VCaP (cell line): ENCODE measurements at regions not wholly inside any gene's neighbourhood (a gene's known extent, or its start where the extent isn't known, plus 50 kb on each side); places are given as distances from the start of the nearest gene placed in this dataset.
"Not testable (repeated sequence)": the region's sequence is repeated elsewhere in the genome, so short reads cannot be mapped to it uniquely, and the experiment has no call there.

ENCODE experiments used
- H3K27ac ChIP-seq: fragments of 450-650 bp; 2 replicates; pipeline ENCODE4 v1.5.1; 2017
- TF ChIP-seq, protein P1 (sequence below): fragments of 450-650 bp; conservative IDR thresholded peaks from 2 replicates; pipeline ENCODE4 v1.5.1; 2017; ENCODE audit warnings: mild to moderate bottlenecking, moderate library complexity

DNA sequence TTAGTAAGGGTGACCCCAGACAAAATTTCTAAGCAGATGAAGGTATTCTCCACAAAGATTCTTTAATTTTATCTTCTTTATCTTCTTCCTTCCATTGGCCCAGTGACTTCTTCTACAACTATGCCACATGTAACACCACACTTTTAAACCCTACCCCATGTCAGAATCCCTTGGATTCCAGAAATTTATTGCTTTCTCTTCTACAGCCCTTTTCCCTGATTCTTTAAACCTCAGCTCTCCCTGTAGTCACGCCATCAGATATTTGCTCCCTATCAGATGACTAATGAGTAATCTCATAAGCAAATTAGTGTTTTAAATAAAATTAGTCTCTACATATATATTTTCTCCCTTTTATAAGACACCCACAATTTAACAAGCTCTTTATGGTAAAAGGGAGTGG, 423.4 kb upstream of the CHORDC1 start:
- no peak overlapping the region for H3K27ac ChIP-seq
- TF ChIP-seq, protein P1, sequence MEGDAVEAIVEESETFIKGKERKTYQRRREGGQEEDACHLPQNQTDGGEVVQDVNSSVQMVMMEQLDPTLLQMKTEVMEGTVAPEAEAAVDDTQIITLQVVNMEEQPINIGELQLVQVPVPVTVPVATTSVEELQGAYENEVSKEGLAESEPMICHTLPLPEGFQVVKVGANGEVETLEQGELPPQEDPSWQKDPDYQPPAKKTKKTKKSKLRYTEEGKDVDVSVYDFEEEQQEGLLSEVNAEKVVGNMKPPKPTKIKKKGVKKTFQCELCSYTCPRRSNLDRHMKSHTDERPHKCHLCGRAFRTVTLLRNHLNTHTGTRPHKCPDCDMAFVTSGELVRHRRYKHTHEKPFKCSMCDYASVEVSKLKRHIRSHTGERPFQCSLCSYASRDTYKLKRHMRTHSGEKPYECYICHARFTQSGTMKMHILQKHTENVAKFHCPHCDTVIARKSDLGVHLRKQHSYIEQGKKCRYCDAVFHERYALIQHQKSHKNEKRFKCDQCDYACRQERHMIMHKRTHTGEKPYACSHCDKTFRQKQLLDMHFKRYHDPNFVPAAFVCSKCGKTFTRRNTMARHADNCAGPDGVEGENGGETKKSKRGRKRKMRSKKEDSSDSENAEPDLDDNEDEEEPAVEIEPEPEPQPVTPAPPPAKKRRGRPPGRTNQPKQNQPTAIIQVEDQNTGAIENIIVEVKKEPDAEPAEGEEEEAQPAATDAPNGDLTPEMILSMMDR, result no peak

DNA sequence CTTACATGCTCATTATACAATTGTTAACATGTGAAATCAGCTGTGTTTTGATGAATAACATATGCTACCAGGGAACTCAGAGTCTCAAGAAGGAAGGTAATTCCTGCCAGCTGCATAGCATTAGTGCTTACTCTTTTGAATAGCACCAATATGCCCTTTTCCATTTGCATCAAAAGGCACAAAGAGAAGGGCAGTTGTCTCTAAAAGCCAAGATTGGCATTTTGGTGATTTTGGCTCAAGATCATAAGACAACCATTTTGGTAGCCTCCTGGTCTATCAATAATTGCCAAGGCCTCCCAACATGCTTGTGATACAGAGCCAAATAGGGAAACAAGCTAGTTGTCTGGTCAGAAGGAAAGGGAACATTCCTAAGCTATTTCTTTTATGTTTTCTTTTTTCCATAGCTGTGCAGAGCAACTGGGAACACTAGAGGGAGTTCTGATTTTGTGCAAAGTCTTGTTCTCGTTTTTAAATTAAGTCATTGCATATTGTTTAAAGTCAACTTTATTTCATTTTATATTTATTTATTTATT, 416.7 kb upstream of the CHORDC1 start:
- TF ChIP-seq, protein P1, result peak; percentile 81
- no peak overlapping the region for H3K27ac ChIP-seq

DNA sequence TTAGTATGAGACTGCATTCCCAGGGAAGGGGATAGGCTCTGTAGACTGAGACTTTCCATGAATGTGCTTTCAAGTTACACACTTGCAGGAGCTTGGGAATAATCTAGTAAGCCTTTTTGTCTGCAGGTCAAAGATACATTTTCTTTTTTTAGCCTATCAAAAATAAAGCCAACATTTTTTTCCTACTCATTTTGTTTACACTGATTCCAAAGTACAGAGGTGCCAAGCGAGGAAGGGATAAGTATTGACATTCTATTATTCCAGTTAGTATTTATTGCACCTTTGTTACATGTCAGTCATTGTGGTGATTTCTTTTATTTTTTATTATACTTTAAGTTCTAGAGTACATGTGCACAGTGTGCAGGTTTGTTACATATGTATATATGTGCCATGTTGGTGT, 413.0 kb upstream of the CHORDC1 start:
- no peak overlapping the region for H3K27ac ChIP-seq
- TF ChIP-seq, protein P1, result no peak

DNA sequence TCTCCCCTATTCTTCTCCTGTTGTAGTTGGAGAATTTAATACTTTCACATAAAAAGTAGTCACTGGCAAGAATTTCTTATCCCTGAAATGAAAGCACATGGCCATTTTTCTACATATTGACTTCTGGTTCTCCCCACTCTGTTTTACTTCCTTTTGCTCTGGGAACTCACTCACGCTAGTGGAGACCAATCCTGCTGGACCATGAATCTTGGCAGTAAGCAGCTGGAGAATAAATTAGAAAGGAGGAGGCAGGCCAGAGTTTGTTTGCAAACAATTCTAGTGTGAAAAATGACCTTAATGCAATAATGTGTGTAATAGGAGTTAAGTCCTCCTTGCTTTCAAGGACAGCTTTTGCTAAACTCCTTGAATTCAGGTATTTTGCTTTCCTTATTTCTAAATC, 412.3 kb upstream of the CHORDC1 start:
- H3K27ac ChIP-seq, result no peak overlapping the region
- TF ChIP-seq, protein P1, result no peak

DNA sequence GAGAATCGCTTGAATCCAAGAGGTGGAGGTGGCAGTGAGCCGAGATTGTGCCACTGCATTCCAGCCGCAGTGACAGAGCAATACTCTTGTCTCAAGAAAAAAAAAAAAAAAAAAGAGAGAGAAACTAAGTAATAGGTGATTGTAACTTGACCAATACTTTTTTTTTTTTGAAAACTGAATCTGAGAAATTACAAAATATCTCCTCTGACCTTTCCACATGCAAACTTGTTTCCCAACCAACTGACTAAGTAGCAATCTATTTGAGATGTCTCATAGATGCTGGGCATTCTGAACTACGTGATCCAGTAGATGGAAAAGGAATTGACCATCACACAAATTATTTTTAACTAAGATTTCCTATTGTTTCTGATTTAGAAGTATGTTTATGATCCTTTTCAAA, 407.3 kb upstream of the CHORDC1 start:
- no peak overlapping the region for H3K27ac ChIP-seq

DNA sequence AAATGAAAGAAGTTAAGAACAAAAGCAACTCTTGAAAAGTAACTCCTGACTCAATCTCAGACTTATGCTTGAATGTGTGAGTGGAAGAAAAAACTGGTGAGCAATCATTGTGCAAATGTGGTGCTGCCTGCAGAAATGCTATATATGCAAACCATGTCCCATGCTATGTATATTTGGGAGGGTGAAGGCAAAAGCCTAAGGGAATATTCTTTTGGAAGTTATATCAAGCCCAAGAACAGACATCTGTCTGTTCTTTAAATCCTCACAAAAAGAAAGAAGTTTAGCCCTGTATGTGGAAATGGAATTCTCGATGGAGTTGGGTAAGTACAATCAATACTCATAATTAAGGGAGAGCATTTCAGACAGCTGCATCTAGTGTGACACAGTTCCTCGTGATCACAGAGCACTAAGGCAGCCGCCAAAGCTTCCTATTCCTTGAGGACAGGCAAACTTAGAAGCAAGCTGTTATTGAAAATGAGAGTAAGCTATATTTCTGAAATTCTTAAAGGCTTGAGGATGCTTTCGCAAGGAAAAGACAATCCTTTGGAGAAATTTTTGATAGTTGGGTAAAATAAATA, 406.5 kb upstream of the CHORDC1 start:
- H3K27ac ChIP-seq, result no peak overlapping the region
- TF ChIP-seq, protein P1, result no peak

More for the DNA sequence above, 407.3 kb upstream of the CHORDC1 start:
- TF ChIP-seq, protein P1, result no peak

DNA sequence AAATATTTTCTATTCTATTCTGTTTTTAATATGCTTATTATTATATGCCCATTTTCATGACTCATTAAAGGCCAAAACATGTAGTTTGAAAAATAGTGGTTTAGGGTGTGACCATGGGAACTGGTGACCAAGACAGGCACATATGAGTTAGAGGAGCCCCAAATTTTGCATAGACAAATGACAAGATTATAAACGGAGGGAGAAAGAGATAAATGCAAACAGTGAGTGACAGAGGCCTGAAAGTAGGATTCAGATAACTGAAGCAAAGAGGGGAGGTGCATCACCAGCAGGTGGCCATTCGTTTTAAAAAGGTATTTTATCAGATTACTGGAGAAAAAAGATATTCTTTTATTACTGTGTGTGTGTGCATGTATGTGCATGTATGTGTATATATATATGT, 391.5 kb upstream of the CHORDC1 start:
- no peak overlapping the region for H3K27ac ChIP-seq
- TF ChIP-seq, protein P1, result no peak

DNA sequence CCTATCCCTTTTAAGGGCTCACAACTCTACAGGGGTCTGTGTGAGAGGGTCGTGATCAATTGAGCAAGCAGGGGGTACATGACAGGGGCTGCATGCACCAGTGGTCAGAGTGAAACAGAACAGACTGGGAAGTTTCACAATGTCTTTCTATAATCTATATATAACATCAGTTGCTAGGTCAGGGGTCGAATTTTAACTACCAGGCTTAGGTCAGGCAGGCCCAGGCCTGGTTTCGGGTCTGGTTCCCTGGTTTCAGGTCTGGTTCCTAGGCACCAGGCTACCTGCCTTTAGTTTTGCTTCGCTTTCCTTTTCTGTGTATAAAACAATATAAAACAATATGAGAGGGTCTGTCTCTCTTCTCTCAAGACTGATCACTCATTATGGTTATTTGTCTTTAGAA, 390.2 kb upstream of the CHORDC1 start:
- H3K27ac ChIP-seq, result not testable (repeated sequence)
